Neuronal stem cell (in vitro differentiated cells): ENCODE measurements at regions not wholly inside any gene's neighbourhood (a gene's known extent, or its start where the extent isn't known, plus 50 kb on each side); places are given as distances from the start of the nearest gene placed in this dataset.
"Not testable (repeated sequence)": the region's sequence is repeated elsewhere in the genome, so short reads cannot be mapped to it uniquely, and the experiment has no call there.

ENCODE experiments used
- DNase-seq: peaks from one replicate; pipeline ENCODE4 v3.0.0-alpha.2; 2013; ENCODE audit warnings: low spot score
- H2AFZ ChIP-seq: one replicate; pipeline ENCODE4 v1.6.1; 2013; ENCODE audit warnings: mild to moderate bottlenecking, low read length, inconsistent platforms
- H2AK5ac ChIP-seq: 2 replicates; pipeline ENCODE4 v1.6.1; 2013; ENCODE audit warnings: low read depth, mild to moderate bottlenecking, inconsistent platforms, low read length, moderate library complexity, mixed read lengths
- H2BK120ac ChIP-seq: 2 replicates; pipeline ENCODE4 v1.6.1; 2013; ENCODE audit warnings: low read depth, mild to moderate bottlenecking, inconsistent platforms, low read length, moderate library complexity, mixed read lengths
- H2BK12ac ChIP-seq: one replicate; pipeline ENCODE4 v1.6.1; 2013; ENCODE audit warnings: low read length, inconsistent platforms
- H2BK15ac ChIP-seq: 2 replicates; pipeline ENCODE4 v1.6.1; 2013; ENCODE audit warnings: mild to moderate bottlenecking, low read length, inconsistent platforms, mixed read lengths
- H2BK5ac ChIP-seq: one replicate; pipeline ENCODE4 v1.6.1; 2013; ENCODE audit warnings: inconsistent platforms, mild to moderate bottlenecking, low read length, moderate library complexity
- H3K14ac ChIP-seq: one replicate; pipeline ENCODE4 v1.6.1; 2013; ENCODE audit warnings: low read length, inconsistent platforms
- H3K18ac ChIP-seq: 2 replicates; pipeline ENCODE4 v1.6.1; 2013; ENCODE audit warnings: low read length, inconsistent platforms
- H3K23ac ChIP-seq: 2 replicates; pipeline ENCODE4 v1.6.1; 2013; ENCODE audit warnings: low read depth, mild to moderate bottlenecking, mixed read lengths, low read length, inconsistent platforms; ENCODE audit not compliant: poor library complexity
- H3K27ac ChIP-seq: replicated peaks from 3 replicates; pipeline ENCODE4 v1.5.1; 2013; ENCODE audit warnings: low read length, inconsistent platforms
- H3K27me3 ChIP-seq, 3 experiments: 2 replicates each; pipeline ENCODE4 v1.6.1; 2013; ENCODE audit warnings: low read length in 3 of 3, mild to moderate bottlenecking in 2 of 3, inconsistent platforms in 1 of 3, low read depth in 1 of 3, mixed read lengths in 1 of 3, moderate library complexity in 1 of 3; ENCODE audit not compliant: control insufficient read depth in 3 of 3, insufficient read depth in 3 of 3
- H3K36me3 ChIP-seq, 2 donors: replicated peaks in 1 of 2; 2 replicates each; pipeline ENCODE4 v1.6.1; 2013; ENCODE audit warnings: low read length in 2 of 2; ENCODE audit not compliant: control insufficient read depth in 2 of 2, insufficient read depth in 2 of 2
- H3K4ac ChIP-seq: 2 replicates; pipeline ENCODE4 v1.6.1; 2013; ENCODE audit warnings: inconsistent platforms, mild to moderate bottlenecking, low read length, moderate library complexity
- H3K4me1 ChIP-seq, 2 donors: 1 replicate in 1 of 2; 2 replicates in 1 of 2; pipeline ENCODE4 v1.6.1; 2013; ENCODE audit warnings: low read length in 2 of 2, low read depth in 1 of 2; ENCODE audit not compliant: control insufficient read depth in 2 of 2, insufficient read depth in 1 of 2
- H3K4me2 ChIP-seq: one replicate; pipeline ENCODE4 v1.6.1; 2013; ENCODE audit warnings: mild to moderate bottlenecking, low read length, inconsistent platforms; ENCODE audit not compliant: insufficient read depth, poor library complexity, severe bottlenecking
- H3K4me3 ChIP-seq, 2 donors: 2 replicates each; pipeline ENCODE4 v1.5.1; 2013; ENCODE audit warnings: low read length in 2 of 2, mild to moderate bottlenecking in 2 of 2, inconsistent platforms in 1 of 2, moderate library complexity in 1 of 2
- H3K79me1 ChIP-seq: one replicate; pipeline ENCODE4 v1.6.1; 2013; ENCODE audit warnings: low read depth, mild to moderate bottlenecking, inconsistent platforms, low read length, moderate library complexity
- H3K9ac ChIP-seq: one replicate; pipeline ENCODE4 v1.6.1; 2013; ENCODE audit warnings: mild to moderate bottlenecking, low read depth, low read length, inconsistent platforms; ENCODE audit not compliant: poor library complexity
- H3K9me3 ChIP-seq, 2 donors: replicated peaks in 1 of 2; 2 replicates each; pipeline versions ENCODE3 to v1.6.1; 2013; ENCODE audit warnings: low read length in 2 of 2, mild to moderate bottlenecking in 2 of 2, inconsistent platforms in 1 of 2, low read depth in 1 of 2, mixed read lengths in 1 of 2, moderate library complexity in 1 of 2; ENCODE audit not compliant: control insufficient read depth in 2 of 2, insufficient read depth in 1 of 2
- H4K8ac ChIP-seq: one replicate; pipeline ENCODE4 v1.6.1; 2013; ENCODE audit warnings: low read depth, mild to moderate bottlenecking, inconsistent platforms, low read length, moderate library complexity
- H4K91ac ChIP-seq: one replicate; pipeline ENCODE4 v1.6.1; 2013; ENCODE audit warnings: low read length, low read depth, mild to moderate bottlenecking, inconsistent platforms; ENCODE audit not compliant: poor library complexity
- WGBS, 2 donors: extraction: QIAGEN DNeasy Blood & Tissue Kit; methylation state at CpG; one replicate each; pipeline ENCODE4 v1.1.7; 2013; ENCODE audit warnings: missing lambda C conversion rate in 2 of 2, mixed read lengths in 1 of 2; ENCODE audit not compliant: insufficient read length in 2 of 2, insufficient replicate concordance in 1 of 2; ENCODE audit errors: extremely low coverage in 2 of 2; 5-methylcytosine and 5-hydroxymethylcytosine counted together

DNA sequence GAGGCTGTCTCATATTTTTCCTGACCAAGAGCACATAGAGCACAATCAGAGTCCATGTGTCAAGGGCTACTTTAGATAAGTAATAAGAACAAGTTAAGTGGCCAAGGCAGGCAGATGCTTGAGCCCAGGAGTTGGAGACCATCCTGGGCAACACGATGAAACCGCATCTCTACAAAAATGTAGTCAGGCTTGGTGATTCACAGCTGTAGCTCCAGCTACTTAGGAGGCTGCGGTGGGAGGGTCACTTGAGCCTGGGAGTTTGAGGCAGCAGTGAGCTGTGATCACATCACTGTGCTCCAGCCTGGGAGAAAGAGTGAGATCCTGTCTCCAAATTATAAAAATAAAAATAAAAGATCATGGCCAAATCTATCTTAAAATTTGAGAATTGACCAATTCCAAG, 767.9 kb upstream of the CTNND2 start:
- Histone ChIP-seq H2BK120ac (no peak overlapping the region), H3K4me3 (no peak overlapping the region), H3K36me3 (peaks cover 0 to 2% of the 10 kb centered on the region in 2 donors), H3K14ac (no peak overlapping the region), H3K79me1 (no peaks in the 10 kb centered on the region), H3K27ac (no peak overlapping the region), H2AK5ac (no peak overlapping the region), H3K4ac (no peak overlapping the region), H3K23ac (no peak overlapping the region), H3K27me3 (peaks cover 0 to 4% (median 0%) of the 10 kb centered on the region in 3 experiments), H3K4me2 (no peak overlapping the region), H2AFZ (no peak overlapping the region), H3K9me3 (no peaks in the 10 kb centered on the region), H2BK12ac (no peak overlapping the region), H4K91ac (no peak overlapping the region), H2BK5ac (no peak overlapping the region), H4K8ac (no peak overlapping the region), H2BK15ac (no peak overlapping the region), H3K9ac (no peak overlapping the region), H3K18ac (peak overlapping the region; percentile 48), H3K4me1 (peaks cover 0 to 2% of the 10 kb centered on the region in 2 donors)
- no peak for DNase-seq
- WGBS, 2 donors: no CpG with 5 or more reads among the region's 3 CpGs

DNA sequence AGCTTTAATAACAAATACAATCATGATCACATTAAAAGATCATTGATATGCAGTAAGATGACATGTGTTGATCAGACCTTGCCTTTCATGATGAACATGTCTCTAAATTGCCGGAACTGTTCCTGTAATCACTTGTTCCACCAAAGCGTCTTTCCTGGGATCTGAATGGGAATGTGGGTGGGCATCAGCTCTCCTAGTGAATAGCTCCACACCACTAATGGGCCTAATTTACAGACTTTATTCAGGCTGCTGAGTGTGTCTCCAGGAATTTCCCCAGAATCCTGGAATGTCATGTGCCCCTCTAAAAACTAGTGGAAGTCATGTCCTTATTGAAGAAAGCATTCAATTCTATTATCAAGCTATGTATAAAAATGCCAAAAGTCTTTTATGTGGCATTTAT, 765.1 kb upstream of the CTNND2 start:
- no peak overlapping the region for H3K9ac ChIP-seq
- H3K27ac ChIP-seq: no peak overlapping the region
- H3K79me1 ChIP-seq: no peaks in the 10 kb centered on the region
- no peak overlapping the region for H2AK5ac ChIP-seq
- peaks cover 0 to 7% (median 0%) of the 10 kb centered on the region in 3 experiments for H3K27me3 ChIP-seq
- H3K4me2 ChIP-seq: no peak overlapping the region
- no CpG with 5 or more reads among the region's 2 CpGs for WGBS, 2 donors
- H2BK5ac ChIP-seq: no peak overlapping the region
- no peak overlapping the region for H2AFZ ChIP-seq
- no peaks in the 10 kb centered on the region for H3K36me3 ChIP-seq
- no peak overlapping the region for H4K8ac ChIP-seq
- H3K4me1 ChIP-seq: peaks cover 0 to 2% of the 10 kb centered on the region in 2 donors
- no peaks in the 10 kb centered on the region for H3K9me3 ChIP-seq
- no peak overlapping the region for H4K91ac ChIP-seq
- H3K14ac ChIP-seq: no peak overlapping the region
- H3K4me3 ChIP-seq: no peak overlapping the region
- no peak overlapping the region for H2BK15ac ChIP-seq
- H3K4ac ChIP-seq: no peak overlapping the region
- no peak overlapping the region for H3K23ac ChIP-seq
- no peak overlapping the region for H2BK12ac ChIP-seq
- H3K18ac ChIP-seq: no peak overlapping the region
- no peak overlapping the region for H2BK120ac ChIP-seq
- DNase-seq: no peak

DNA sequence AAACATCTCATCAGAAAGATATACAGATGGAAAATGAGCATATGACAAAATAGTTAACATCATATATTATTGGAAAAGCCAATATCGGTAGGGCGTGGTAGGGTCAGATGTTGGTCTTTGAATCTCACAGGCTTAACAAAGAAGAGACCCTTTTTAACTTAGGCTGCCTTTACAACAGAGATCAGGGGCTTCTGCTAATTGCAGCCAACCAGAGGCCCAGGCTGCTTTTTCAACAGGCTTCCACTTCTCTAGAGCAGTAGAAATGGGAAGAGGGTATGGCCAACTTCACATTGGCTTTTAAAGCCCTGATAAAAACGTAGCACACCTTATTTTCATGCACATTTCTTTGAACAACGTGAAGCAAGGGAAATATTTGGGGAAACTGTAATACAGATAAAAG, 764.3 kb upstream of the CTNND2 start:
- Histone ChIP-seq H2BK12ac (no peak overlapping the region), H3K9ac (no peak overlapping the region), H3K27me3 (peaks cover 0 to 7% (median 0%) of the 10 kb centered on the region in 3 experiments)

DNA sequence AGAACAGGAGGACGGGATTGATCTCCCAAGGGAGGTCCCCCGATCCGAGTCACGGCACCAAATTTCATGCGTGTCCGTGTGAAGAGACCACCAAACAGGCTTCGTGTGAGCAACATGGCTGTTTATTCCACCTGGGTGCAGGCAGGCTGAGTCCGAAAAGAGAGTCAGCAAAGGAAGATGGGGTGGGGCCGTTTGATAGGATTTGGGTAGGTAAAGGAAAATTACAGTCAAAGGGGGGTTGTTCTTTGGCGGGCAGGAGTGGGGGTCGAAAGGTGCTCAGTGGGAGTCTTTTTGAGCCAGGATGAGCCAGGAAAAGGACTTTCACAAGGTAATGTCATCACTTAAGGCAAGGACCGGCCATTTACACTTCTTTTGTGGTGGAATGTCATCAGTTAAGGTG, 763.6 kb upstream of the CTNND2 start:
- not testable (repeated sequence) for H3K27me3 ChIP-seq, H2BK15ac ChIP-seq, H3K79me1 ChIP-seq, H4K91ac ChIP-seq, H2BK120ac ChIP-seq, H3K4me3 ChIP-seq, H3K23ac ChIP-seq, H3K4ac ChIP-seq, H3K4me1 ChIP-seq, H3K18ac ChIP-seq, H3K9ac ChIP-seq, H4K8ac ChIP-seq, H3K4me2 ChIP-seq, DNase-seq, H2BK12ac ChIP-seq, H3K36me3 ChIP-seq, H3K27ac ChIP-seq, H2AK5ac ChIP-seq, H3K9me3 ChIP-seq, H3K14ac ChIP-seq, H2AFZ ChIP-seq, H2BK5ac ChIP-seq
- no CpG with 5 or more reads among the region's 12 CpGs for WGBS, 2 donors

More for the DNA sequence above, 764.3 kb upstream of the CTNND2 start:
- Histone ChIP-seq H4K91ac (no peak overlapping the region), H3K14ac (no peak overlapping the region), H3K18ac (no peak overlapping the region), H3K36me3 (no peaks in the 10 kb centered on the region), H2BK5ac (no peak overlapping the region), H3K27ac (no peak overlapping the region), H3K4me2 (no peak overlapping the region), H2AFZ (no peak overlapping the region), H2AK5ac (no peak overlapping the region), H3K79me1 (no peaks in the 10 kb centered on the region), H3K23ac (no peak overlapping the region), H2BK15ac (no peak overlapping the region), H3K4ac (no peak overlapping the region), H3K4me3 (no peak overlapping the region), H4K8ac (no peak overlapping the region), H3K4me1 (peaks cover 0 to 2% of the 10 kb centered on the region in 2 donors), H2BK120ac (no peak overlapping the region), H3K9me3 (no peaks in the 10 kb centered on the region)
- no peak for DNase-seq
- no CpG with 5 or more reads among the region's 4 CpGs for WGBS, 2 donors
